ENCODE measurements at regions not wholly inside any gene's neighbourhood (a gene's known extent, or its start where the extent isn't known, plus 50 kb on each side); places are given as distances from the start of the nearest gene placed in this dataset.

DNA sequence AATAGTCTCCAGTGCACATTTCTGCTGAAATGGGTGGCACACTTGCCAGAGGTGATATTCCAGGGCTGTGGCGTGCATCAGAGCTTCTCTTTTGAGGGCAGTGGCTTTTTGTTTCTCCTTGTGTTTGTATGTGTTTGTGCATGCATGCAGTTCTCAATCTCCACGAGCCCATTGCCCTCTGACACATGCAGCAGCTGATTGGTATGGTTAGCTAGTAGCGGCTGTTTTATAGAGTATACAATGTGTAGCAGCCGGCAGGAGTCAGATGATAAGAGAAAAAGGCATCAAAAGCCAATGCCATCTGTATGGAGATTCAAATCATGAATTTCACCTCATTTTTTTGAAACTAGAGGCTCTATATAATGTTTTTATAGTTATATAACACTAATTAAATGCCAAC, 616.9 kb upstream of the STXBP6 start:
- WGBS (ENCODE audit: insufficient coverage), result 97% methylated on average over 3 of the region's 4 CpGs
- no peaks in the 10 kb centered on the region for H3K36me3 ChIP-seq (ENCODE audit: control insufficient read depth, insufficient read depth, low read length)
- intact Hi-C loops (cut with micrococcal nuclease), result no loop called here
- H3K4me1 Mint-ChIP-seq, result no peaks in the 10 kb centered on the region
- no peak overlapping the region for H3K4me3 ChIP-seq (ENCODE audit: low read length)
- no peaks in the 10 kb centered on the region for H3K27me3 Mint-ChIP-seq (ENCODE audit: low read depth in 2 of 2)
- H3K9me3 ChIP-seq (ENCODE audit: control insufficient read depth, insufficient read depth, low read length), result no peaks in the 10 kb centered on the region
- peaks cover 3 to 12% of the 10 kb centered on the region in 2 donors for H3K9me3 Mint-ChIP-seq
- no peak overlapping the region for H3K27ac Mint-ChIP-seq
- DNase-seq, result no peak
- no peak overlapping the region for H3K4me3 Mint-ChIP-seq
- TF ChIP-seq, protein P1, sequence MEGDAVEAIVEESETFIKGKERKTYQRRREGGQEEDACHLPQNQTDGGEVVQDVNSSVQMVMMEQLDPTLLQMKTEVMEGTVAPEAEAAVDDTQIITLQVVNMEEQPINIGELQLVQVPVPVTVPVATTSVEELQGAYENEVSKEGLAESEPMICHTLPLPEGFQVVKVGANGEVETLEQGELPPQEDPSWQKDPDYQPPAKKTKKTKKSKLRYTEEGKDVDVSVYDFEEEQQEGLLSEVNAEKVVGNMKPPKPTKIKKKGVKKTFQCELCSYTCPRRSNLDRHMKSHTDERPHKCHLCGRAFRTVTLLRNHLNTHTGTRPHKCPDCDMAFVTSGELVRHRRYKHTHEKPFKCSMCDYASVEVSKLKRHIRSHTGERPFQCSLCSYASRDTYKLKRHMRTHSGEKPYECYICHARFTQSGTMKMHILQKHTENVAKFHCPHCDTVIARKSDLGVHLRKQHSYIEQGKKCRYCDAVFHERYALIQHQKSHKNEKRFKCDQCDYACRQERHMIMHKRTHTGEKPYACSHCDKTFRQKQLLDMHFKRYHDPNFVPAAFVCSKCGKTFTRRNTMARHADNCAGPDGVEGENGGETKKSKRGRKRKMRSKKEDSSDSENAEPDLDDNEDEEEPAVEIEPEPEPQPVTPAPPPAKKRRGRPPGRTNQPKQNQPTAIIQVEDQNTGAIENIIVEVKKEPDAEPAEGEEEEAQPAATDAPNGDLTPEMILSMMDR (IDR thresholded peaks at IDR 0.05), result no peak
- no peaks in the 10 kb centered on the region for H3K36me3 Mint-ChIP-seq
- no peak for ATAC-seq
- H3K27me3 ChIP-seq (ENCODE audit: control insufficient read depth, insufficient read depth, low read length), result no peaks in the 10 kb centered on the region
- no peak overlapping the region for H3K27ac ChIP-seq (ENCODE audit: low read length)
- H3K4me1 ChIP-seq (ENCODE audit: control insufficient read depth, insufficient read depth, low read length), result no peaks in the 10 kb centered on the region

DNA sequence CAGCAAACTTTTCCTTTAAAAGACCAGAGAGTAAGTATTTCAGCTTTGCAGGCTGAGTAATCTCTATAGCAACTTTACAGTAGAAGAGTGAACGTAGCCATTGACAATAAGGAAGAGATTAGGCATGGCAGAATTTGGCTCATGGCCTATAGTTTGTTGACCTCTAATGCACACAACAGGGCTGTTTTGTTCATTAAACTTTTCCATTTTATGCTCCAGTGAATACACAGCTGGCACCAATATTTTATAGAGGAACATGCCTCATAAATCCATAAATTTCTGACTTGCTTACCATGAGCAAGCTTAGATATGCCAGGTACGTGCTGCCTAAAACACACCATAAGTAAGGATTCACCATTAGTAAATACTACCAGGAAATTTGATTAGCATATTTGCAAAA, 609.0 kb upstream of the STXBP6 start:
- TF ChIP-seq, protein P1 (IDR thresholded peaks at IDR 0.05), result no peak
- Mint-ChIP-seq H3K4me3 (no peak overlapping the region), H3K36me3 (no peaks in the 10 kb centered on the region), H3K27me3 (ENCODE audit: low read depth in 2 of 2) (no peaks in the 10 kb centered on the region), H3K27ac (no peak overlapping the region), H3K4me1 (no peaks in the 10 kb centered on the region), H3K9me3 (peaks cover 7 to 8% of the 10 kb centered on the region in 2 donors)
- Histone ChIP-seq H3K27me3 (ENCODE audit: control insufficient read depth, insufficient read depth, low read length) (no peaks in the 10 kb centered on the region), H3K9me3 (ENCODE audit: control insufficient read depth, insufficient read depth, low read length) (no peaks in the 10 kb centered on the region), H3K4me3 (ENCODE audit: low read length) (no peak overlapping the region), H3K4me1 (ENCODE audit: control insufficient read depth, insufficient read depth, low read length) (no peaks in the 10 kb centered on the region), H3K27ac (ENCODE audit: low read length) (no peak overlapping the region), H3K36me3 (ENCODE audit: control insufficient read depth, insufficient read depth, low read length) (no peaks in the 10 kb centered on the region)
- ATAC-seq (no peak), DNase-seq (no peak)
- 85% methylated on average over 2 of the region's 2 CpGs for WGBS (ENCODE audit: insufficient coverage)
- intact Hi-C loops (cut with micrococcal nuclease), result no loop called here

DNA sequence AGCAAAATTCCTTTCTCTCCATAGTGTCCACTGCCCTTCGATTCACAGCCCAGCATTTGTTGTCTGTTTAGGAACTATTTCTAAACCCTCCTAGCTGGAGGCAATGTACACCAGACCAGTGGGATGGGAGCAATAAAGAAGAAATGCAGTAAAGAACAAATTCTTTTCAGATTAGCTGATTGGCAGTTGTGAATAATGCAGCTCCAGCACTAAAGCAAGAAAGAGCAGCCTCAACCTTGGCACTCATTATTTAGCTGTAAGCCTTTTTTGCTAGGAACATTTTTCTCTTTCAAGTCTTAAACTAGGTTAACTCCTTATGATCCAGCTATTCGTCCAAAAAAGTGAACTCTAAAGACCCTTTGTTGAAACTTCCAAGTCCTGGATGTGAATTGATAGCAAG, 580.5 kb upstream of the STXBP6 start:
- Mint-ChIP-seq H3K27ac (no peak overlapping the region), H3K4me3 (no peak overlapping the region), H3K4me1 (no peaks in the 10 kb centered on the region), H3K36me3 (no peaks in the 10 kb centered on the region), H3K9me3 (peaks cover 3 to 13% of the 10 kb centered on the region in 2 donors), H3K27me3 (ENCODE audit: low read depth in 2 of 2) (no peaks in the 10 kb centered on the region)
- DNase-seq, result no peak
- no peak for ATAC-seq
- Histone ChIP-seq H3K9me3 (ENCODE audit: control insufficient read depth, insufficient read depth, low read length) (no peaks in the 10 kb centered on the region), H3K27me3 (ENCODE audit: control insufficient read depth, insufficient read depth, low read length) (no peaks in the 10 kb centered on the region), H3K36me3 (ENCODE audit: control insufficient read depth, insufficient read depth, low read length) (no peaks in the 10 kb centered on the region), H3K4me1 (ENCODE audit: control insufficient read depth, insufficient read depth, low read length) (no peaks in the 10 kb centered on the region), H3K4me3 (ENCODE audit: low read length) (no peak overlapping the region), H3K27ac (ENCODE audit: low read length) (no peak overlapping the region)
- intact Hi-C loops (cut with micrococcal nuclease), result no loop called here
- 86% methylated on average over 1 of the region's 2 CpGs for WGBS (ENCODE audit: insufficient coverage)
- TF ChIP-seq, protein P1 (IDR thresholded peaks at IDR 0.05), result no peak

- H3K4me3 ChIP-seq (ENCODE audit: low read length), result no peak overlapping the region
- H3K27ac Mint-ChIP-seq, result no peak overlapping the region
- H3K4me3 Mint-ChIP-seq, result no peak overlapping the region
- no peak overlapping the region for H3K27ac ChIP-seq (ENCODE audit: low read length)
- H3K9me3 ChIP-seq (ENCODE audit: control insufficient read depth, insufficient read depth, low read length), result no peaks in the 10 kb centered on the region
- peaks cover 3 to 13% of the 10 kb centered on the region in 2 donors for H3K9me3 Mint-ChIP-seq
- WGBS (ENCODE audit: insufficient coverage), result 78% methylated on average over 2 of the region's 2 CpGs
- no peak for ATAC-seq
- H3K27me3 ChIP-seq (ENCODE audit: control insufficient read depth, insufficient read depth, low read length), result no peaks in the 10 kb centered on the region
- no peak for DNase-seq
- no peaks in the 10 kb centered on the region for H3K36me3 Mint-ChIP-seq
- H3K36me3 ChIP-seq (ENCODE audit: control insufficient read depth, insufficient read depth, low read length), result no peaks in the 10 kb centered on the region
- no peaks in the 10 kb centered on the region for H3K4me1 ChIP-seq (ENCODE audit: control insufficient read depth, insufficient read depth, low read length)
- H3K4me1 Mint-ChIP-seq, result no peaks in the 10 kb centered on the region
- TF ChIP-seq, protein P1 (IDR thresholded peaks at IDR 0.05), result no peak
- intact Hi-C loops (cut with micrococcal nuclease), result no loop called here
- H3K27me3 Mint-ChIP-seq (ENCODE audit: low read depth in 2 of 2), result no peaks in the 10 kb centered on the region
These were observed 579.0 kb upstream of the STXBP6 start for GRCh38 chr14:25628978-25629377.

All from natural killer cell (primary cell).